ENCODE measurements at regions not wholly inside any gene's neighbourhood (a gene's known extent, or its start where the extent isn't known, plus 50 kb on each side); places are given as distances from the start of the nearest gene placed in this dataset.
"Not testable (repeated sequence)": the region's sequence is repeated elsewhere in the genome, so short reads cannot be mapped to it uniquely, and the experiment has no call there.

GRCh38 chr2:103383541-103383940 is 621.7 kb downstream of the TMEM182 start:
- no peak for DNase-seq (ENCODE audit: low spot score)

- no peak for DNase-seq (ENCODE audit: low spot score)
Observed at GRCh38 chr2:103386872-103387271, 625.0 kb downstream of the TMEM182 start.

GRCh38 chr2:103387888-103388287 is 626.1 kb downstream of the TMEM182 start:
- DNase-seq (ENCODE audit: low spot score) = no peak

- DNase-seq (ENCODE audit: low spot score) = no peak
Observed at GRCh38 chr2:103396152-103396551, 634.3 kb downstream of the TMEM182 start.

GRCh38 chr2:103401621-103402020 is 639.8 kb downstream of the TMEM182 start:
- DNase-seq (ENCODE audit: low spot score) = peak; percentile 53

- DNase-seq (ENCODE audit: low spot score) = no peak
Observed at GRCh38 chr2:103402336-103402735, 640.5 kb downstream of the TMEM182 start.

- DNase-seq (ENCODE audit: low spot score) = no peak
Observed at GRCh38 chr2:103402944-103403343, 641.1 kb downstream of the TMEM182 start.

GRCh38 chr2:103403388-103403787 is 641.6 kb downstream of the TMEM182 start:
- DNase-seq (ENCODE audit: low spot score) = not testable (repeated sequence)

- no peak for DNase-seq (ENCODE audit: low spot score)
Observed at GRCh38 chr2:103410221-103410620, 648.4 kb downstream of the TMEM182 start.

GRCh38 chr2:103419506-103419905 is 657.7 kb downstream of the TMEM182 start:
- DNase-seq (ENCODE audit: low spot score) = peak; percentile 42

GRCh38 chr2:103423100-103423499 is 661.3 kb downstream of the TMEM182 start:
- DNase-seq (ENCODE audit: low spot score) = no peak

- DNase-seq (ENCODE audit: low spot score) = no peak
Observed at GRCh38 chr2:103427567-103427966, 665.7 kb downstream of the TMEM182 start.

- DNase-seq (ENCODE audit: low spot score) = no peak
Observed at GRCh38 chr2:103430191-103430590, 668.4 kb downstream of the TMEM182 start.

GRCh38 chr2:103435010-103435409 is 673.2 kb downstream of the TMEM182 start:
- DNase-seq (ENCODE audit: low spot score) = no peak

GRCh38 chr2:103437161-103437560 is 675.3 kb downstream of the TMEM182 start:
- DNase-seq (ENCODE audit: low spot score) = no peak

- DNase-seq (ENCODE audit: low spot score) = peak; percentile 23
Observed at GRCh38 chr2:103445347-103445746, 683.5 kb downstream of the TMEM182 start.

- DNase-seq (ENCODE audit: low spot score) = no peak
Observed at GRCh38 chr2:103448495-103448894, 686.7 kb downstream of the TMEM182 start.

GRCh38 chr2:103451283-103451682 is 689.5 kb downstream of the TMEM182 start:
- DNase-seq (ENCODE audit: low spot score) = no peak

- peak; percentile 4 for DNase-seq (ENCODE audit: low spot score)
Observed at GRCh38 chr2:103459283-103459682, 697.5 kb downstream of the TMEM182 start.

GRCh38 chr2:103462101-103462500 is 700.3 kb downstream of the TMEM182 start:
- no peak for DNase-seq (ENCODE audit: low spot score)

- DNase-seq (ENCODE audit: low spot score) = no peak
Observed at GRCh38 chr2:103462712-103463111, 700.9 kb downstream of the TMEM182 start.

- DNase-seq (ENCODE audit: low spot score) = no peak
Observed at GRCh38 chr2:103464831-103465230, 703.0 kb downstream of the TMEM182 start.

- no peak for DNase-seq (ENCODE audit: low spot score)
Observed at GRCh38 chr2:103469800-103470199, 708.0 kb downstream of the TMEM182 start.

GRCh38 chr2:103484906-103485305 is 723.1 kb downstream of the TMEM182 start:
- peak; percentile 49 for DNase-seq (ENCODE audit: low spot score)

GRCh38 chr2:103496850-103497249 is 735.0 kb downstream of the TMEM182 start:
- DNase-seq (ENCODE audit: low spot score) = no peak

Measured in Ammon's horn (tissue), 1 donor.